ENCODE measurements at regions not wholly inside any gene's neighbourhood (a gene's known extent, or its start where the extent isn't known, plus 50 kb on each side); places are given as distances from the start of the nearest gene placed in this dataset.
"Not testable (repeated sequence)": the region's sequence is repeated elsewhere in the genome, so short reads cannot be mapped to it uniquely, and the experiment has no call there.

DNA sequence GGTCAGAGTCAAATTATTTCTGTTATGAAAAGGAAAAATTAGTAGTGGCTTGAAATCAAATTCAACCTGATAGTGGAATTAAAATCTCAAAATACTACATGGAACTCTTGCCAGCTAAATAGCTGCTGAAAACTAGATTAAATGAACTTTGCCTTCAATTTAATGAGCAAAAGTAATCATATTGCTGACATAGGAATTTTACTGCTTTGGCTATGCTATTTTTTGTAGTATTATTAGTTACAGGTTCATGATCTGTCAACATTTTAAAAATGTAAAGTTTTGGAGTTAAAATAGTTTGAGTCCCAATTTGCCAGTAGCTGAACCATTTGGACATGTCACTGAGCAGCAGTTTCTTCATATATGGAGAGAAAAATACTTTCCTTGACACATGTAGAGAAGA is 81.4 kb downstream of the RERGL start:
- intact Hi-C loops (cut with DNase I): no loop called here
- DNase-seq (ENCODE audit: missing footprints): no peak
- ATAC-seq: no peak

DNA sequence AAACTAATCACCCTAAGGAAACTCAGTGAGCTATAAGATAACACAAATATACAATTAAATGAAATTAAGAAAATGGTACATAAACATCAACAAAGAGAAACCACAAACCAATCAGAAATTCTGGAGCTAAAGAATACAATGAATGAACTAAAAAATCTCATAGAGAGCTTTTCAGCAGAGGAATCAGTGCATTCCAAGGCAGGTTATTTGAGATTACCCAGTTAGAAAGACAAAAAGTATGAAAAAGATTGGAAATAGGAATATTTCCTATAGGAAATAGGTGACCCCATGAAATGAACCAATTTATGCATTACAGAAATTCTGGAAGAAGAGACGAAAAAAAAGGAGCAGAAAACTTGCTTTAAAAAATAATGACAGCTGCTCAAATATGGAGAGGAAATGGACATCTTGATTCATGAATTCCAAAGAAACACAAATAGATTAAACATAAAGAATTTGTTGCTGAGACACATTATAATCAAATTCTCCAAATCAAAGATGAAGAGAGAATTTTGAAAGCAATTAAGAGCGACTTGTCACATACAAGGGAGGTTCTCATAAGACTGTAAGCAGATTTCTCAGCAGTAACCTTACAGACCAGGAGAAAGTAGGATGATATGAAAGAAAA is 90.7 kb downstream of the RERGL start:
- ATAC-seq (no peak), DNase-seq (ENCODE audit: missing footprints) (no peak)
- intact Hi-C loops (cut with DNase I): no loop called here

DNA sequence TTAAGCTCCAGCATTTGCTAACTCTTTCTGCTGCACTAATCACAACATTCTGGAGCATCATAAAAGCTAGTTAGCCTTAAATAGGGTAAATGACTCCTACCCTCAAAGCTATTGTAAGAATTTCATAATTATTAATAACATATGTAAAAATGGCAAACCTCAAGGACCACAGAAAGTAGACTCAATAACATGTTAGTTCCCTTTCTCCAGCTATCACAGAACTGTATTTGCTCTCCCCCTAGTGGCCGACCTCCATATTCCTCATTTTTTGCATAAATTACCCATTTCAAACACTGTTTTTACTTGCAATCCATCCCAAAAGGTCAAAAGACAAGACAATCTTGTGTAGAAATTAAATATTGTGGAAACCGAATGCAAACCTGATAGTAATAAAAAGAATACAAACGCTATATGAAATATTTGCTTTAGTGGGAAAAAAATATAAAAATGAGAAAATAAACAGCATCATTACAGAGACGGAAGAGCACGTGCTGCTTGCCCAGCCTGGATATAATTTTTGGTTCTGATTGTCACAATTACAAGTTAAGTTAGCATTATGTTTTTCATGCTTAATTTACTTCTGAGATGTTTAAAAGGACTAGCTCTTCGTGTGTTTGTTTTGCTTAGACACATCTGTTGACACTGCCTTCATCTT is 97.9 kb downstream of the RERGL start:
- intact Hi-C loops (cut with DNase I): no loop called here

DNA sequence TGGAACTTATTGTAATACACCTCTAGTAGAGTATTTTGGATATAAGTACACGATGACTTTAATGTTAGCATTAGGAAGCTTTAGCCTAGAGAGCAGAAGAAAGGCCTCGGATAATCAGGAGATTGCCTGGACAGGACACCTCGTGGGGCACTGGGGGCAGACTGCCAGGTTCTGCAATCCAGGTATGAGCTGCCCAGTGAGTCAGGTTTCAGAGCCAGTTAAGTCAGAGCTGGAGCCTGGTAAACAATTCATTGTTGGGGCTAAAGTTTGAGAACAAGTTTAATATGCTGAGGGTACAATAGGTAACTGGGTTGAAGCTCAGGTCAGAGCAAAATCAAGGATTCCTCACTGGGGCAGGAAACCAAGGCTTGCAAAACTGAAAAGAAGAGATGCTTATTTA is 107.4 kb downstream of the RERGL start:
- ATAC-seq (no peak), DNase-seq (ENCODE audit: missing footprints) (no peak)
- intact Hi-C loops (cut with DNase I): no loop called here

More for the DNA sequence above, 97.9 kb downstream of the RERGL start:
- no peak for DNase-seq (ENCODE audit: missing footprints)
- ATAC-seq: no peak

DNA sequence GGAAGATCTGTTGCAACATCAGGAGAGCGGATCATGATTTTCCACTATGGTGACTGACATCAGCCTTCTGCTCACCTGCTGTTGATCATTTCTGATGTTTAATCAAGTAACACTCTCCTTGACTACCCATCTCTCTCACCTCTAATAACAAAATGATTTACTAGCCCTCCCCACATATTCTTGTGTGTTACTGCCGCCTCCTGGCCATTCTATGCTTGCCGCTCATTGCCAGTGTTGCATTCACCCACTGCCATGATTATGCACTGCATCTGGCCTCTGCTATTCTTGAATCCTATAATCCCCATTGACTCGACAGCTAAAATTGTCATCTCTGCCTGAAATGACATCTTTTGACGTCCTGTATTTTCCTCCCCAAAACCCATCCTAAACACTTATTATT is 113.8 kb downstream of the RERGL start:
- ATAC-seq (no peak), DNase-seq (ENCODE audit: missing footprints) (no peak)
- intact Hi-C loops (cut with DNase I): no loop called here

DNA sequence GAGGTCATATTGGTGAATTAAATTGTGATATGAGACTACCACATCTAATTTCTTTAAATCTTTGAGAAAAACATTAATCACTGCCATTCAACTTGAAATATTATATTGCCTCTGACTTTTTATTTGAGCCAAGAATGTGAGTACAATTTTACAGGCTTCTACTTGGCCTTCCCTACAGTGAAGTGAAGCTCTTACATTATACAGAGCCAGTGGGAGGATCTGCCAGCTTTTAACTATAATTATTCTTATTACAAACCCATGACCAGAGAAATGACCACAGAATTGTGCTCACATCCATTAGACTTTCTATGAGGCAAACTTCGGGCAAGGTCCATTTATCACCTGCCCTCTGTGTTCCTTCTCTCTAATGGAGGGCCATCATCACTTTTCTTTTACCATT is 114.2 kb downstream of the RERGL start:
- no peak for DNase-seq (ENCODE audit: missing footprints)
- intact Hi-C loops (cut with DNase I): no loop called here

DNA sequence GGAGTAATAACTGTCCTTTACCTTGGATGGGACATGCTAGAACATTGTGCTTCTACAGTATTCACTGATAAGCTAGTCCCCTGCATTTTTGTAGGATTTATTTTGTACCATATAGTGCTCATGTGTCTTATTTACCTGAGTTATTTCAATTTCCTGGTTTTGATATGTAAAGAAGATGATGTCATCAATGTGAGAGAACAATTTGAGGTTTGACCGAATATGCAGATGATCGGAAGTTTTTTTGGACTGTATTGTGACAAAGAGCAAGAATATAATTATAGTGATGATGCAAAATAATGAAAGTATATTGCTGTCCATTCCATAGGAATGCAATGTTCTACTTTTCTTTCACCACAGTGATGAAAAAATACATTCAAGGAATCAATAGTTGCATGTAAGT is 114.8 kb downstream of the RERGL start:
- no peak for DNase-seq (ENCODE audit: missing footprints)
- intact Hi-C loops (cut with DNase I): no loop called here
- ATAC-seq: no peak

More for the DNA sequence above, 114.2 kb downstream of the RERGL start:
- no peak for ATAC-seq

DNA sequence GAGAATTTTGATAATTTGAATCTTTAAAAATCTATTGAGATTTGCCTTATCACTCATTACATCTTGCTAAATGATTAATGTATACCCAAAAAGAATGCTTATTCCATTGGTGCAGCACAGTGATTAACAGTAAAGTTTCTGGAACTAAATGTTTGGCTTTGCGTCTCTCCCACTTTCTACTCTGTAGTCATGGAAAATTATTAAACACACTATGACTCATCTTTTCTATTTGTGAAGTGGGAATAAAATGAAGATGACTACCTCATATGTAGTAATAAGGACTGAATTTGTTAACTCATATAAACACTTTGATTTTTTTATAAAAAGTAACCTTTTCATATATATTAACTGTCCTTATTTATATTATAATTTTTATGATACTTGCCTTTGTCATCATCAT is 118.1 kb downstream of the RERGL start:
- intact Hi-C loops (cut with DNase I): no loop called here
- no peak for DNase-seq (ENCODE audit: missing footprints)
- ATAC-seq: no peak

DNA sequence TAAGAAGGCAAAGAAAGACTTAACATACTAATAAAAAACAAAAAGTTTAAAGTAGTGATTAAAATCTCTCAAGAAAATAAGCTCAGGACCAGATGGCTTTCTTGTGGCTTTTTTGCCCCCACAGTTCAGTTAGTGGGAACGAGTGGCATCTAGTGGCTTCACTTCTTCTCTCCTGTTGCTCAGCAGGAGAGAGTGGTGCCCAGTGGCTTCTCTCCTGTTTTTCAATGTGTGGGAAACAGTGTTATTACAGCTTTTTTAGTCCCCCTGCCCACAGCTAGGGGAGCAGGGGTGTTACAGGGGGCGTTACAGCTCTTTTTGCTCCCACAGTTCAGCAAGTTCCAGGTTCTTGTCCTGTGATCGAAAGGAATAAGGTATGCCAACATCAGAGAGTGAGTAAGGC is 135.2 kb downstream of the RERGL start:
- DNase-seq (ENCODE audit: missing footprints): no peak
- intact Hi-C loops (cut with DNase I): no loop called here
- ATAC-seq: no peak

DNA sequence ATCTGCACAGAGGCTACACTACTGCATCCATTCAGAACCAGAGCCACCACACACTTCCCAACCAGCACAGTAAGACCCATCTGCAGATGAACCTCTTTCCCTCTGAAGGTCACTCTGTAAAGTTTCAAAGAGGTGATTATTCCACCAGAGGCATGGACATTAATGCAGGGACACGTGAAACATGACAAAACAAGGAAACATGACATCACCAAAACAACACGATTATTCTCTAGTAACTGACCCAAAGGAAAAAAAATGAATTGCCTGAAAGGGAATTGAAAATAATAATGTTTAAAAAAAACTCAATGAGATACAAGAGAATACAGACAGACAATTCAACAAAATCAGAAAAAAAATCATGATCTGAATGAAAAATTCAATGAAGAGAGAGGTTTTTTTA is 139.1 kb downstream of the RERGL start:
- DNase-seq (ENCODE audit: missing footprints) (no peak), ATAC-seq (no peak)
- intact Hi-C loops (cut with DNase I): no loop called here

DNA sequence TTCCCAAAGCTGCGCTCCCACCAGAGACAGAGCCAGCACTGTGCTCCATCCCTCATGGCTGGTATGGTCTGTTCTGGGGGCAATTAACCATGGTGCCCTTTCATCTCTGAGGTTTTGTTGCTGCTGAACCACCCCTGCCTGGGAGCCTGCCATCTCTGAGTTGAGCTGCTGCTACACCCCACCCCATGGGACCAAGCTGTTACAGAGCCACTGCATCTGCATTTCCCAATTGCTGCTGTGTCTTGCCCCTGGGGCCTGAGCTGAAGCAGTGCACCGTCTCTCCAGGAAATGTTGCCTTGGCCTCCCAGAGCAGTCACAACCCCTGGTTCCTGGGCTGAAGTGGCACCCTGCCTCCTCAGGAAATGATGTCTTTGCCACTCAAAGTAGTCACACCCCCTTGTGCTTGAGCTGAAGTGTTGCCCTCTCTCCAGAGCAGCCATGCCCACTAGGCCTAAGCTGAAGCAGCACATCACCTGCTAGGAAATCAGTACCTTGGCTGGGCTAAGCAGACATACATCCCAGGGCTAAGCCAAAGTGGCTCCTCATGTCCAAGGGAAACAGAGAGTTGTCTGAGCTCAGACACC is 140.3 kb downstream of the RERGL start:
- ATAC-seq (no peak), DNase-seq (ENCODE audit: missing footprints) (no peak)
- intact Hi-C loops (cut with DNase I): no loop called here

DNA sequence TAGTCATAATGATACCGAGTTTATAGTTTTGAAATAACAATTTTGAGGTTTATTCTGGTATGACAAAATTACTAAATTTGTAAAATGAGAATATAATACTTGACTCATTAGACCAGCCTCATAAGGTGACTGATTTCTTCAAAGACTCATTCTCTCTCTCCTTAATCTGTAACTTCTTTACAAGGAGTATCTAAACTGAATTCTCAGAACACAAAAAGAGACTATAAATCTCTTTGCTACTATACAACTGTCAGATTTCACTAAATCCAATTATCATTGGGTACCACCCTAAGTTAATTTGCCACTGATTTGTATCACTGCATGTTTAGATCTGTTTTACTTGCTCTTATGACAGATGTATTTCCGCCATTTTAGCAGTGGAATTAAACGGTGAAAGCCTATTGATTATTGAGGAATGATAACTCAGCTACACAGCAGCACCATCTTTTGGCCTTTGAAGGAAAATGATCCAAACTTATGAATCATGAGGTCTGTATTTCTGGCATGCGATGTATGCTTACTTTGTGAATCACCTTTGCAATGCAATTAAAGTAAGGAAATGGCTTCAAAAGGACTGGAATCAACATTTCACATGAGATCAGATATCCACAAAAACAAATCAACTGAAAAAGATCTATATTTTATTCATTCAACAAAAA is 161.2 kb downstream of the RERGL start:
- intact Hi-C loops (cut with DNase I): no loop called here
- ATAC-seq (no peak), DNase-seq (ENCODE audit: missing footprints) (no peak)

DNA sequence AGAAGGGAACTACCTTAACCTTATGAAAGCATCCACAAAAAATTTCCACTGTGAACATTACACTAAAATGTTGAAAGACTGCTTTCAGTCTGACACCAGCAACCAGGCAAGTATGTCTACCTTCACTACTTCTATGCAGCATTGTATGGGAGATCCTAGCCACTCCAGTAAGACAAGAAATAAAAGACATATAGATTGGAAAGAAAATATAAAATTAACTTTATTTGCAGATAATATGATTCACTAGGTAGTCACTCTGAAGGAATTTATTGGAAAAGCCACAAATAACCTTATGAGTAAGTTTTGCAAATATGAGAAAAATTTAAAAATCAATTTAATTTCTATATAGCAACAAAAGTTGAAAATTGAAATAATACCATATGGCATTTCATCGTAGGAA is 172.0 kb downstream of the RERGL start:
- intact Hi-C loops (cut with DNase I): no loop called here
- no peak for DNase-seq (ENCODE audit: missing footprints)
- ATAC-seq: no peak

DNA sequence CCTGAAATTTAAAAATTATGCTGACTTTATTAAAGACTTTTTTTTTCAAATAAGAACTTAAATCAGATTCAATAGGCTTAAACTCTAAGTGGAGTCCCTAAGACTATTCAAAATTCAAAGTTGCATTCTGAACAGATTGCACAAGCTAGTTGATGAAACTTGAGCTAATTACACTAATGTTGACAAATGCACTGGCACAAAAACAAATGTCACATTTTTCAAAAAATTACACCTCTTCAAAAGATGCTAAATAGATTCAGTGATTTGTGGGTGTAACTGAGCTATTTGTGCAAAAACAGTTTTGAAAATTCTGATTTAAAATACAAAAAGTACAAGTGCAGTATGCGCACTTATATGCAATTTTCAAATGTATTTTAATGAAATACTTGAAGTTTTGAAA is 205.4 kb downstream of the RERGL start:
- intact Hi-C loops (cut with DNase I): no loop called here
- DNase-seq (ENCODE audit: missing footprints) (no peak), ATAC-seq (no peak)

DNA sequence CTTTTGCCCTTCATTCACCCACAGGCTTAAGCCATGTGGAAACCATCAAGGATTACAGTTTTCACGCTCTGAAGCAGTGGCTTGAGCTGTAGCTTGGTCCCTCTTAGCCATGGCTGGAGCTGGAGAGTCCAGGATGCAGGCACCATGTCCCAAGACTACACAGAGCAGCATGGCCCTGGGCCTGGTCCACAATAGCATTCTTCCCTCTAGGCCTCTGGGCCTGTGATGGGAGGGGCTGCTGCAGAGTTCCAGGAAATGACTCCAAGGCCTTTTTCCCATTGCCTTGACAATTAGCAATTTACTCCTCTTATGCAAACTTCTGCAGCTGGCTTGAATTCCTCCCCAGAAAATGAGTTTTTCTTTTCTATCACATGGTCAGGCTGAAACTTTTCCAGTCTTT is 211.3 kb downstream of the RERGL start:
- ATAC-seq (no peak), DNase-seq (ENCODE audit: missing footprints) (no peak)
- intact Hi-C loops (cut with DNase I): no loop called here

DNA sequence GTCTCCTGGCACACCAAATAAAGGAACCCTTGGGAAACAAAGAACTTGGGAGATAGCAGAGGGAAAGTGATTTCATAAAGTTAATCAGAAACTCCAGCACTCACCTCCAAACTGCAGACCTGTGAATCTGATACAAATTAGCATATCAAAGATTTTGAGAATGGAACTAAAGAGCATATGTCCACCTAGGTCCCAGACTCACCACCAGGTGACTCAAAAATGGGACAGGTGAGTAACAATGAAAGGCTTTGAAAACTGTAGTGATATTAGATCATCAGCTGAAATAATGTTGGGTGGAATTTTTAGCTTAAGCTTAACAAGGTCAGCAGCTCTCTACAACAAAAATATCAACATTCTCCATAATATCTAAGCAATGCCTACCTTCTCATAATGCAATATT is 214.8 kb downstream of the RERGL start:
- no peak for ATAC-seq
- DNase-seq (ENCODE audit: missing footprints): no peak
- intact Hi-C loops (cut with DNase I): no loop called here

DNA sequence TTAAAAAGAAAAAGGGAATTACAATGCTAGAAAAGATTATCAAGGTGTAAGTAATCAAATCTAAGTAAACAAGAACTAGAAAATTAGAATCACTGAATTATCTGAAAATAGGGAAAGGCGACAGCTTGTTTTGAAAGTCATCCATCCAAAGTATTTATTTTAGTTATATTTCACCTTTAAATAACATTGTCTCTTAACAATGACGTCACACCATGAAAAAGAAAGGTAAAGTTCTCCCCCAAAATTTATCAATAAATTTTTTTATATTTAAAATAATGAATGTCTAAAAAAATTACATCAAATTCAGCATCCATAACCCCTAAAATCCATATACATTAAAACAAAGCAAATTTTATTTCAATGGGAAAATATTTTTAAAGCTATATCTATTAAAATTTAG is 223.2 kb downstream of the RERGL start:
- intact Hi-C loops (cut with DNase I): loop anchor here (5.0 kb wide), 1 partner anchor 90 kb away; no protein-coding TSS in a partner anchor
- no peak for DNase-seq (ENCODE audit: missing footprints)
- ATAC-seq: no peak

DNA sequence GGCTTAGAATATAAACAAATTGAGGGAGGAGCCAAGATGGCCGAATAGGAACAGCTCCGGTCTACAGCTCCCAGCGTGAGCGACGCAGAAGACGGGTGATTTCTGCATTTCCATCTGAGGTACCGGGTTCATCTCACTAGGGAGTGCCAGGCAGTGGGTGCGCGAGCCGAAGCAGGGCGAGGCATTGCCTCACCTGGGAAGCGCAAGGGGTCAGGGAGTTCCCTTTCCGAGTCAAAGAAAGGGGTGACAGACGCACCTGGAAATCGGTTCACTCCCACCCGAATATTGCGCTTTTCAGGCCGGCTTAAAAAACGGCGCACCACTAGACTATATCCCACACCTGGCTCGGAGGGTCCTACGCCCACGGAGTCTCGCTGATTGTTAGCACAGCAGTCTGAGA is 234.4 kb downstream of the RERGL start:
- DNase-seq (ENCODE audit: missing footprints); intact Hi-C loops (cut with DNase I); ATAC-seq: not testable (repeated sequence)

DNA sequence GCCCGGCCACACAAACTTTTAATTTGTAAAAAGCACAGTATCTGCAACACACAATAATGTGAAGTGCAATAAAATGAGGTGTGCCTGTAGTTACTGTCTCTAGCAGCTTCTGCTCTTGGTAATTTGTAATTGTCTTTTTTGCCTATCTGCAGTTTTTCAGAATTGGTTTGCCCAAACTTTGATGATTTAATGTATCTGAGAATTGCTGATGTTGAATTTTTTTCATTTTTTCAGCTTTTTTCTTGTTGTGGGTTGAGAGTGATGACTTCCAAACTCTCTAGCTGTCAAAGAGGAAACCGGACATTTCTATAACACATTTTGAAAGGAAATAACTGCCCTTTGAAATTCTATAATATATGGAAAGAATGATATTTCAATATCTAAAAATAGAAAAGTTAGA is 236.9 kb downstream of the RERGL start:
- no peak for ATAC-seq
- no peak for DNase-seq (ENCODE audit: missing footprints)

DNA sequence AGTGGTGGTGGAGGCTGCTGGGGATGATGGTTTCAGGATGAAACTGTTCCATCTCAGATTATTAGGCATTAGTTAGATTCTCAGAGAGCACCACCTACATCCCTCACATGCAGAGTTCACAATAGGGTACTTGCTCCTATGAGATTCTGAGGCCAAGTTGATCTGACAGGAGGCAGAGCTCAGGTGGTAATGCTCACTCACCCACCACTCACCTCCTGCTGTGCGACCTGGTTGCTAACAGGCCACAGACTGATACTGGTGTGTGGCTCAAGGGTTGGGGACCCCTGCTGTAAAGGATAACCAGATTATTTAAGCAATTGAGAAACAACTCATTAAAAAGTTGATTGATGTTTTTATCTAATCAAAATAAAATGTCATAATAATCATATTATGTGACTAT is 248.5 kb downstream of the RERGL start:
- intact Hi-C loops (cut with DNase I): no loop called here
- ATAC-seq: no peak
- DNase-seq (ENCODE audit: missing footprints): no peak

More for the DNA sequence above, 236.9 kb downstream of the RERGL start:
- intact Hi-C loops (cut with DNase I): no loop called here

All from Right ventricle myocardium inferior (tissue), 1 donor.